ENCODE measurements at regions not wholly inside any gene's neighbourhood (a gene's known extent, or its start where the extent isn't known, plus 50 kb on each side); places are given as distances from the start of the nearest gene placed in this dataset.

DNA sequence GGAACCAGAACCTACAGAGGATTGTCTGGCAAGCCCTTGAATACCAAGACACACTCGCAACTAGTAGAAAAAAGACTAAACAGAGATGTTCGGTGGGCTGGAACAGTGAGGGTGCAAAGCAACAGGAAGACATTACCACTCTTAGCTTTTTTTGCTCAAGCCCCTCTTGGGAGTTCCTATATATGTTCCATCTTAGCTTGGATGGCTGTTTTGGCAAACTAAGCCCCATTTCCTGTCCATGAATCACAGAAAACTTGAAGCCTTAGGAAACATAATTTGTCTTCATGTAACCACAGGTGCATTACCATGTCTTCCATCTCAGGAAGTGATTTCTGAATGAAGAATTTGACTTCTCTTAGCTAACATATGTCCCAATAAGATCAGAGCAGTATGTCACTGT lies 446.3 kb downstream of the OLFM4 start:
- FAIRE-seq (no peak), DNase-seq (ENCODE audit: low read depth) (no peak)
- Histone ChIP-seq H3K36me3 (ENCODE audit: control insufficient read depth, insufficient read depth, low read length) (no peaks in the 10 kb centered on the region), H3K4me3 (ENCODE audit: low read depth, low read length) (no peak overlapping the region), H3K27me3 (ENCODE audit: control insufficient read depth, insufficient read depth, low read length) (no peaks in the 10 kb centered on the region)
- TF ChIP-seq, protein P1, sequence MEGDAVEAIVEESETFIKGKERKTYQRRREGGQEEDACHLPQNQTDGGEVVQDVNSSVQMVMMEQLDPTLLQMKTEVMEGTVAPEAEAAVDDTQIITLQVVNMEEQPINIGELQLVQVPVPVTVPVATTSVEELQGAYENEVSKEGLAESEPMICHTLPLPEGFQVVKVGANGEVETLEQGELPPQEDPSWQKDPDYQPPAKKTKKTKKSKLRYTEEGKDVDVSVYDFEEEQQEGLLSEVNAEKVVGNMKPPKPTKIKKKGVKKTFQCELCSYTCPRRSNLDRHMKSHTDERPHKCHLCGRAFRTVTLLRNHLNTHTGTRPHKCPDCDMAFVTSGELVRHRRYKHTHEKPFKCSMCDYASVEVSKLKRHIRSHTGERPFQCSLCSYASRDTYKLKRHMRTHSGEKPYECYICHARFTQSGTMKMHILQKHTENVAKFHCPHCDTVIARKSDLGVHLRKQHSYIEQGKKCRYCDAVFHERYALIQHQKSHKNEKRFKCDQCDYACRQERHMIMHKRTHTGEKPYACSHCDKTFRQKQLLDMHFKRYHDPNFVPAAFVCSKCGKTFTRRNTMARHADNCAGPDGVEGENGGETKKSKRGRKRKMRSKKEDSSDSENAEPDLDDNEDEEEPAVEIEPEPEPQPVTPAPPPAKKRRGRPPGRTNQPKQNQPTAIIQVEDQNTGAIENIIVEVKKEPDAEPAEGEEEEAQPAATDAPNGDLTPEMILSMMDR (IDR thresholded peaks at IDR 0.05; ENCODE audit: insufficient read depth, low read length, severe bottlenecking): no peak

DNA sequence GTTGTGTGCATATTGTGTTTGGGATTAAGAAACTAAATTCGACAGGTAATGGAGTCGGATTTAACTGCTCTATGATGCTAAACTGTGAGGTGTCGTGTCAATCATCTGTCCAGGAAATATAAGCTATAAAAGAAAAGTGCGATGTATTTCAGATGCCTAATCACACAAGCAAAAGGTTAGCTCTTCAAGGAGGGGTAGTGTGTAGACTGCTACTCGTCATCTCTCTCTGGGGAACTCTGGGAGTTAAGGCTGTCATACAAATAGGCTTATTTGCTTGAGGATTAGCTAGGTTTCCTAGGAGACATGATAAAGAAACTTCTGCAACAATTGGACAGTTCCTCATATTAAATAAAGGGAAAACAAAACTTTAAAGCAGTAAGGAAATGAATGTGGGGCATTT lies 462.1 kb downstream of the OLFM4 start:
- no peak for DNase-seq (ENCODE audit: low read depth)
- no peak overlapping the region for H3K4me3 ChIP-seq (ENCODE audit: low read depth, low read length)
- FAIRE-seq: no peak
- no peaks in the 10 kb centered on the region for H3K27me3 ChIP-seq (ENCODE audit: control insufficient read depth, insufficient read depth, low read length)
- no peaks in the 10 kb centered on the region for H3K36me3 ChIP-seq (ENCODE audit: control insufficient read depth, insufficient read depth, low read length)
- TF ChIP-seq, protein P1 (IDR thresholded peaks at IDR 0.05; ENCODE audit: insufficient read depth, low read length, severe bottlenecking): no peak

DNA sequence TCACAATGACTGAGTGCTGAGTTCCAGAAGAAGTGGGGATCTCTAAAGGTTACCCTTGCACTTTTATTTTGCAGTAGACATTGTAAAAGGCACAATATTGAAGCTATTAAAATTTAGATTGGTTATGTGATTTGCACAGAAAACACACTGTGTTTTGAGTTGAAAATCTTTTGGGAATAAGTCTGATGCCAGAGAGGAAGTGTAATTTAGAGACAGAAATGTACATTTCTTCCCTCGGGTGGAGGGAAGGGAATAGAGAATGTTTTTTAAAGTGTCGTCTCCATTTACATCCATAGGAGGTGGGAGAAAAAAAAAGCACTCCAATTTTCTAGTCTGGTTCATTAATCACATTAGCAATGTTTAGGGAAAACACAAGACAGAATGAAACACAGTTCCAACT lies 465.8 kb downstream of the OLFM4 start:
- H3K4me3 ChIP-seq (ENCODE audit: low read depth, low read length): no peak overlapping the region
- no peak for FAIRE-seq
- no peaks in the 10 kb centered on the region for H3K27me3 ChIP-seq (ENCODE audit: control insufficient read depth, insufficient read depth, low read length)
- TF ChIP-seq, protein P1 (IDR thresholded peaks at IDR 0.05; ENCODE audit: insufficient read depth, low read length, severe bottlenecking): no peak
- DNase-seq (ENCODE audit: low read depth): no peak
- H3K36me3 ChIP-seq (ENCODE audit: control insufficient read depth, insufficient read depth, low read length): no peaks in the 10 kb centered on the region

DNA sequence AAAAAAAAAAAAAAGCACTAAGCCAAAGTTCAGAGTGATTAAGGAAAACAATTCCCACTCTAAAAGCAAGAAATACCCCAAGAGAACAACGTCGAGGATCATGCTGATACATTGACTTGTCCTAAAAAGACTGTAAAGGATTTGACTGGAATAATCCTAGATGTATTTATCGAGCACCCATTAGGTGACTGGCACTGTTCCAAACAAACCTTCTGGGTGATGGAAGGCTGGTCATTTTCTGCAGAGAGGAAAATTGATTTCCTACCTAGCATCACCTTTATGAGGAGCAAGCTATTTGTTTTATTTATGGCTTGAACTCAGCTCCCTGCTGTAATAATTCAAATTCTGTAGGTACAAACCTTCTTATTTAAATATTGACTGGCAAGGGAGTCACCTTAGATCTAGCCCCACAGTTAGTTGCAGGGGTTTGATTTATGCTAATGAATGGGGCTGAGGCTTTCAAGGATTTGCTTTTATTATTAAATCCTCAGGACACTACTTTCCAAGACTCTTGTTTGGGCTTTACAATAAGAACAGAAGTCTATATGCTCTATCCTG lies 471.0 kb downstream of the OLFM4 start:
- no peaks in the 10 kb centered on the region for H3K36me3 ChIP-seq (ENCODE audit: control insufficient read depth, insufficient read depth, low read length)
- DNase-seq (ENCODE audit: low read depth): no peak
- H3K27me3 ChIP-seq (ENCODE audit: control insufficient read depth, insufficient read depth, low read length): no peaks in the 10 kb centered on the region
- H3K4me3 ChIP-seq (ENCODE audit: low read depth, low read length): no peak overlapping the region
- TF ChIP-seq, protein P1 (IDR thresholded peaks at IDR 0.05; ENCODE audit: insufficient read depth, low read length, severe bottlenecking): no peak
- FAIRE-seq: no peak

DNA sequence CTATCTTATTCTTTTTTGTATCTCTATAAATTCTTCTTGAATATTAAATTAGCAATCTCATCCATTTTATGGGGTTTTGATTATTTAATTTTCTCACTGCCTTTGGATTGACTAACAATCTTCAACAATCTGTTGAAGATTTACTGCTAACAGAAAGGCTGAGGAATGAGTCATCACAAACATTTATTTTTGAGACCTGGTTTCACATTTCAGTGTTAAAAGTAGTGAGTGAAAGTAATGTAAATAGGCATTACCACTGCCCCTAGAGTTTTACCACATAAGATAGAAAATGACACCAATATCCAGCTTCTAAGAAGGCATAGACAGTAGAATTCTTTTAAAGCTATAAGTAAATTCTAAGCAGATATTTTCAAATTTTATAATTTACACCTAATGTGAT lies 472.8 kb downstream of the OLFM4 start:
- H3K36me3 ChIP-seq (ENCODE audit: control insufficient read depth, insufficient read depth, low read length): no peaks in the 10 kb centered on the region
- H3K4me3 ChIP-seq (ENCODE audit: low read depth, low read length): no peak overlapping the region
- H3K27me3 ChIP-seq (ENCODE audit: control insufficient read depth, insufficient read depth, low read length): no peaks in the 10 kb centered on the region
- TF ChIP-seq, protein P1 (IDR thresholded peaks at IDR 0.05; ENCODE audit: insufficient read depth, low read length, severe bottlenecking): no peak
- FAIRE-seq: no peak
- DNase-seq (ENCODE audit: low read depth): no peak

DNA sequence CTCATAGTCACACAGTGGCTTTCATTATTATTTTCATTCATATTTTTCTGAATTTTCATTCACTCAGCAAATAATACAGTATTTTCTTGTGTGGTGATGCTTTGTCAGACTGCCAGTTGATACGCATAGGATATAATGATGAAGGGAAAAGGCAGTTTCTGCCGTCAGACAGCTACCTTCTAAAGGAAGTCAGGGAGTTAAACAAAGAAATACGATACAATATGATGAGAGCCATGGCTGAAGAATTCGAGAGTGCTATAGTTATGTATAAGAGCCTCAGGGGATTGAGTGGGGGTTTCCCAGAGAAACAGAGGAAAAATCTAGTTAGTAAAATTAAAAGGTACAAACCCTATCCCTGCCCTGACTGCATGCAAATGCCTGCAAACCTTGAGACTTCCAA lies 479.1 kb downstream of the OLFM4 start:
- TF ChIP-seq, protein P1 (IDR thresholded peaks at IDR 0.05; ENCODE audit: insufficient read depth, low read length, severe bottlenecking): no peak
- Histone ChIP-seq H3K4me3 (ENCODE audit: low read depth, low read length) (no peak overlapping the region), H3K27me3 (ENCODE audit: control insufficient read depth, insufficient read depth, low read length) (no peaks in the 10 kb centered on the region), H3K36me3 (ENCODE audit: control insufficient read depth, insufficient read depth, low read length) (no peaks in the 10 kb centered on the region)
- DNase-seq (ENCODE audit: low read depth) (no peak), FAIRE-seq (no peak)

Data from bronchial epithelial cell (primary cell).